ENCODE measurements at regions not wholly inside any gene's neighbourhood (a gene's known extent, or its start where the extent isn't known, plus 50 kb on each side); places are given as distances from the start of the nearest gene placed in this dataset.

DNA sequence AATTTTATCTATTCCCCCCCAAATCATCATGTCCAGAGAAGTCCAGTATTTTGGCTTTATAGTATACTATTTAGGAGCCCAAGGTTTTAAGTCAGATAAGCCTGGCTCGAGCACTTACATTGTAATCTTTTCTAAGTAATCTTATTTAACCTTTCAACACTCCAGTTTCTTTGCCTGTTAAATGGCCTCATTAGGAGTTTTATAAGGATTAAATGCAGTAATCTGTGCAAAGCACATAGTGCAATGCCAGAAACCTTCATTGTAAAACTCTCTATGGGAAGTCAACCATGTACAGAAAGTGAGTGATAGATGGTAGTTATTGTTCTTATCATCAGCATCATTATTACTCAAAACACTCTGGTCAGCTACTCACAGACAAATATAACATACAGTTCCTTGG, 1330.4 kb downstream of the SLC16A7 start:
- ChIA-PET POLR2A (no interaction called here), CTCF (no interaction called here)
- TF ChIP-seq SUZ12 (IDR thresholded peaks at IDR 0.05), result no peak
- no peak for TF ChIP-seq LEF1 (IDR thresholded peaks at IDR 0.05; ENCODE audit: borderline replicate concordance)
- no peak for TF ChIP-seq L3MBTL2 (conservative IDR thresholded peaks at IDR 0.05)
- TF ChIP-seq FOXM1 (IDR thresholded peaks at IDR 0.05; ENCODE audit: borderline replicate concordance), result no peak
- no peak for TF ChIP-seq HDGF (IDR thresholded peaks at IDR 0.05; ENCODE audit: borderline replicate concordance)
- TF ChIP-seq ZNF384 (IDR thresholded peaks at IDR 0.05), result no peak
- TF ChIP-seq TARDBP (IDR thresholded peaks at IDR 0.05), result no peak
- no peak for TF ChIP-seq FOXK2 (IDR thresholded peaks at IDR 0.05)
- TF ChIP-seq ARNT (IDR thresholded peaks at IDR 0.05), result no peak
- no peak for TF ChIP-seq BHLHE40 (IDR thresholded peaks at IDR 0.05; ENCODE audit: borderline replicate concordance)
- TF ChIP-seq ELF4 (IDR thresholded peaks at IDR 0.05), result no peak
- no peak for TF ChIP-seq NFRKB (IDR thresholded peaks at IDR 0.05)
- no peak for TF ChIP-seq CTBP1 (IDR thresholded peaks at IDR 0.05; ENCODE audit: borderline replicate concordance)
- TF ChIP-seq SP1 (IDR thresholded peaks at IDR 0.05), result no peak
- no peak for TF ChIP-seq FOXA1 (IDR thresholded peaks at IDR 0.05)
- no peak for DNase-seq (ENCODE audit: extremely low spot score)

DNA sequence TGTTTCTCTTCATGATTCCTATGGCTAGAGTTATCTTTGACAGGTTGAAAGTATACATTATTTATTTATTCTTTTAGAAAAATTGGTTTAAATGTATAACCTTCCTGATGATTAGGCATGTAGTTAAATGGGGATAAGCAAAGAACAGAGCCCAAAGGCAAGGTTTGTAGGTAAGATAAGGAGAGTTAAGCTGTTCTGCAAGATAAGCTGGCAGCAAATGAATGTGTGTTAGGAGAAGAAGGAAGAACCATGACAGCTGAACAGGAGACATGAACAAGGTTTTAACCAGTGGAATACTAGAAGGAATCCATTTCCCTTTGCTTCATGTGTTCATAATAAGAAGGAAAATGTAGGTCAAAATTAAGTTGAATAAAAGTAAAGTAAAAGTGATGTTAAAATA, 1330.1 kb upstream of the USP15 start:
- POLR2A ChIA-PET, result no interaction called here
- CTCF ChIA-PET, result no interaction called here
- no peak for TF ChIP-seq ELF4 (IDR thresholded peaks at IDR 0.05)
- no peak for TF ChIP-seq NFRKB (IDR thresholded peaks at IDR 0.05)
- TF ChIP-seq TARDBP (IDR thresholded peaks at IDR 0.05), result no peak
- no peak for TF ChIP-seq BHLHE40 (IDR thresholded peaks at IDR 0.05; ENCODE audit: borderline replicate concordance)
- TF ChIP-seq FOXA1 (IDR thresholded peaks at IDR 0.05), result no peak
- no peak for TF ChIP-seq LEF1 (IDR thresholded peaks at IDR 0.05; ENCODE audit: borderline replicate concordance)
- no peak for TF ChIP-seq SP1 (IDR thresholded peaks at IDR 0.05)
- TF ChIP-seq SUZ12 (IDR thresholded peaks at IDR 0.05), result no peak
- TF ChIP-seq, protein P1, sequence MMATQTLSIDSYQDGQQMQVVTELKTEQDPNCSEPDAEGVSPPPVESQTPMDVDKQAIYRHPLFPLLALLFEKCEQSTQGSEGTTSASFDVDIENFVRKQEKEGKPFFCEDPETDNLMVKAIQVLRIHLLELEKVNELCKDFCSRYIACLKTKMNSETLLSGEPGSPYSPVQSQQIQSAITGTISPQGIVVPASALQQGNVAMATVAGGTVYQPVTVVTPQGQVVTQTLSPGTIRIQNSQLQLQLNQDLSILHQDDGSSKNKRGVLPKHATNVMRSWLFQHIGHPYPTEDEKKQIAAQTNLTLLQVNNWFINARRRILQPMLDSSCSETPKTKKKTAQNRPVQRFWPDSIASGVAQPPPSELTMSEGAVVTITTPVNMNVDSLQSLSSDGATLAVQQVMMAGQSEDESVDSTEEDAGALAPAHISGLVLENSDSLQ (IDR thresholded peaks at IDR 0.05), result no peak
- no peak for TF ChIP-seq HDGF (IDR thresholded peaks at IDR 0.05; ENCODE audit: borderline replicate concordance)
- no peak for TF ChIP-seq FOXK2 (IDR thresholded peaks at IDR 0.05)
- TF ChIP-seq L3MBTL2 (conservative IDR thresholded peaks at IDR 0.05), result no peak
- no peak for TF ChIP-seq ARNT (IDR thresholded peaks at IDR 0.05)
- no peak for TF ChIP-seq FOXM1 (IDR thresholded peaks at IDR 0.05; ENCODE audit: borderline replicate concordance)
- DNase-seq (ENCODE audit: extremely low spot score), result no peak

DNA sequence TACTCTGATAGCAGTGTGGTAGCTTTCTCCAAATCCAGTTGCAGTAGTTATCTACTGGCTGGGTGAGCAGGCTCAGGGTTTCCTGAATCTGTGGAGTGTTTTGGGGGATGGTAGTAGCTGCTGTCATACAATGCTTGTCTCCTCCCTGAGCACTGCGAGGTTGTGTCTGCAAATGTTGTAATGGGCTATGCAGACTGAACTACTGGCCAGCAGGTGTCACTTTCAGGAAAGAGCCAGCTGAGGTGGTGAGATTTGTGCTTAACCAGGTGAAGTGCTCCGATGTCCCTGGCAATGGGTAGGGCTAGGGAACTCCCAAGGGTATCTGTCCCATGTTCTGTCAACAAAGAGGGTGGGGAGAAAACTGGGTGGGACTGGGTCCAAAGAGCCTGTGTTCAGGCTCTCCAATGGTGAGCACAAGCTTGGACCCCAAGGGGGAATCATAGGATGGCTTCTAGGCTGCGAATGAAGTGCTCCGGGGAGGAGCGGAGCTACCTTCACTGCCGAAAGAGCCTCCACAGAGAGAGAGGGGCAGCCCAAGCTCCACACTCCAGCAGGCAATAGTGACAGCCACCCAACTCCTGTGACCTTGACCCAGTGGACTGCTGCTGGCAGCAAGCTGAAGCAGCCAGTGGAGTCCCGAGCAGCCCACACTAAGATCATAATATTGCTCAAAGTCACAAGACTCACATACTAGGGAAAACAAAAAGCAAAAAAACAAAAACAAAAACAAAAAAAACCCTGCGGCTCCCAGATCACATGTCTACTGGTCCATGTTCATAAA, 1324.0 kb upstream of the USP15 start:
- no peak for DNase-seq (ENCODE audit: extremely low spot score)
- TF ChIP-seq TARDBP (IDR thresholded peaks at IDR 0.05) (no peak), BHLHE40 (IDR thresholded peaks at IDR 0.05; ENCODE audit: borderline replicate concordance) (no peak)
- ChIA-PET POLR2A (no interaction called here), CTCF (no interaction called here)

DNA sequence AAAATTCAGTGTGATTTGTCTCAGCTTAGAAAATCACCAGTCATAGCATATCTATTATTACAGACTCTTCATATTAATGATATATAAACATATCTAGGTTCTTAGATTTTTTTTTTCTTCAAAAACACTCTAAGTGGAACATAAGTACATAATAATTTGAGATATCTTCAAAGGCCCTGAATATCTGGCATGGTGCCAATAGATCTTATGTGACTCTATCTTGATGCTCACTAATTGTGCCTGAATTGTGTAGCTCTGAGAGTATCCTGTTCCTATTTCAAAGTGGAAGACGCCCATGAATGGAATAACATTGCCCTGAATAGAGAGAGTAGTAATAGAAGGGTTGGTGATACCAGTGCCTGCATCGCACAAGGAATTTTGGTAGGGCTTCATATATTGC, 1312.7 kb upstream of the USP15 start:
- POLR2A ChIA-PET, result no interaction called here
- DNase-seq (ENCODE audit: extremely low spot score), result no peak
- CTCF ChIA-PET, result no interaction called here
- TF ChIP-seq ARNT (IDR thresholded peaks at IDR 0.05), result no peak
- TF ChIP-seq HDGF (IDR thresholded peaks at IDR 0.05; ENCODE audit: borderline replicate concordance), result no peak
- no peak for TF ChIP-seq LEF1 (IDR thresholded peaks at IDR 0.05; ENCODE audit: borderline replicate concordance)
- TF ChIP-seq, protein P1 (IDR thresholded peaks at IDR 0.05), result no peak
- TF ChIP-seq NFRKB (IDR thresholded peaks at IDR 0.05), result no peak
- no peak for TF ChIP-seq ELF4 (IDR thresholded peaks at IDR 0.05)
- no peak for TF ChIP-seq FOXA1 (IDR thresholded peaks at IDR 0.05)
- no peak for TF ChIP-seq BHLHE40 (IDR thresholded peaks at IDR 0.05; ENCODE audit: borderline replicate concordance)
- no peak for TF ChIP-seq ZNF384 (IDR thresholded peaks at IDR 0.05)
- no peak for TF ChIP-seq FOXK2 (IDR thresholded peaks at IDR 0.05)
- no peak for TF ChIP-seq SUZ12 (IDR thresholded peaks at IDR 0.05)
- no peak for TF ChIP-seq CTBP1 (IDR thresholded peaks at IDR 0.05; ENCODE audit: borderline replicate concordance)
- TF ChIP-seq TARDBP (IDR thresholded peaks at IDR 0.05), result no peak
- no peak for TF ChIP-seq SP1 (IDR thresholded peaks at IDR 0.05)
- TF ChIP-seq FOXM1 (IDR thresholded peaks at IDR 0.05; ENCODE audit: borderline replicate concordance), result no peak
- TF ChIP-seq L3MBTL2 (conservative IDR thresholded peaks at IDR 0.05), result no peak

- CTCF ChIA-PET, result no interaction called here
Observed at GRCh38 chr12:60967128-60967527, 1293.1 kb upstream of the USP15 start.

More at GRCh38 chr12:60967128-60967527, 1293.1 kb upstream of the USP15 start:
- DNase-seq (ENCODE audit: extremely low spot score), result no peak
- TF ChIP-seq, protein P1 (IDR thresholded peaks at IDR 0.05), result no peak
- TF ChIP-seq HDGF (IDR thresholded peaks at IDR 0.05; ENCODE audit: borderline replicate concordance), result no peak
- no peak for TF ChIP-seq TARDBP (IDR thresholded peaks at IDR 0.05)
- TF ChIP-seq ELF4 (IDR thresholded peaks at IDR 0.05), result no peak
- TF ChIP-seq ARNT (IDR thresholded peaks at IDR 0.05), result no peak
- no peak for TF ChIP-seq SUZ12 (IDR thresholded peaks at IDR 0.05)
- no peak for TF ChIP-seq FOXA1 (IDR thresholded peaks at IDR 0.05)
- no peak for TF ChIP-seq NFRKB (IDR thresholded peaks at IDR 0.05)
- no peak for TF ChIP-seq BHLHE40 (IDR thresholded peaks at IDR 0.05; ENCODE audit: borderline replicate concordance)
- no peak for TF ChIP-seq FOXK2 (IDR thresholded peaks at IDR 0.05)
- TF ChIP-seq L3MBTL2 (conservative IDR thresholded peaks at IDR 0.05), result no peak
- TF ChIP-seq FOXM1 (IDR thresholded peaks at IDR 0.05; ENCODE audit: borderline replicate concordance), result no peak
- TF ChIP-seq ZNF384 (IDR thresholded peaks at IDR 0.05), result no peak
- no peak for TF ChIP-seq LEF1 (IDR thresholded peaks at IDR 0.05; ENCODE audit: borderline replicate concordance)
- TF ChIP-seq SP1 (IDR thresholded peaks at IDR 0.05), result no peak
- TF ChIP-seq CTBP1 (IDR thresholded peaks at IDR 0.05; ENCODE audit: borderline replicate concordance), result no peak
- POLR2A ChIA-PET, result no interaction called here

All from HEK293T (cell line).